ENCODE measurements at regions not wholly inside any gene's neighbourhood (a gene's known extent, or its start where the extent isn't known, plus 50 kb on each side); places are given as distances from the start of the nearest gene placed in this dataset.
"Not testable (repeated sequence)": the region's sequence is repeated elsewhere in the genome, so short reads cannot be mapped to it uniquely, and the experiment has no call there.

DNA sequence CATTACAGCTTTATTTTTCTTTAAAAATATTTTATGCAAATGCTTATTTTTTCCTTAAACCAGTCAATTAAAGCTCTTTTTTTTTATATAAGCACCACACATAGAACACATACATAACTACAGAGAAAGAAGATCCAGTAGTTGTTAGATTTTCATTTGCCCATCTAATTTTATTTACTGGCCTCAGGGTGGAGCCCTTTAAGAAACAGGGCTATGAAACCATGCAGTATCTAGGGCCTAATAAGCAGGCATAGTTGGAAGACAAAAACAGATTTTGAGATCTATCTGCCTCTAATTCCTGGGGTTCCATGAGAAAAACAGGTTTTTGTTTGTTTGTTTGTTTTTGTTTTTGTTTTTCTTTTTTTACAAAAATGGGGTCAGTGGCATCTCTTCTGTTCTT, 120.6 kb downstream of the BCHE start:
- no peak for DNase-seq

DNA sequence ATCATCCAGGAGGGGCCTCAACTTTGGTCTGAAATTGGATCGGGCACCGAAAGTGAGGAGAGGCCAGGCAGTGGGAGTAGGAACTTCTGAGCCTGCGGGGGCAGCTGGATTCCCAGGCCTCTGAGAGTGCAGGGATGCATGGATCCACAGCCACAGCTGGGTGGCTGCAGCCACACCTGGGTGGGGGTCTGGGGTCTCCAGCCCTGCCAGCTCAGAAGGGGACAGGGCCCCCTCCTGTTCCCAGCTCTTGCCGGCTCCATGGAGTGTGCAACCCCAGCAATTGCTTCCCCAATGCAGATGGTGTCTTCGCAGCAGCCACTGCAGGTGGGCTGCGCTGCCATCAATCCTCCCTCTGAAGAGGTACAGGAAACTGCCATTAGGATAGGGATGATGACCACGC, 123.7 kb downstream of the BCHE start:
- no peak for DNase-seq

DNA sequence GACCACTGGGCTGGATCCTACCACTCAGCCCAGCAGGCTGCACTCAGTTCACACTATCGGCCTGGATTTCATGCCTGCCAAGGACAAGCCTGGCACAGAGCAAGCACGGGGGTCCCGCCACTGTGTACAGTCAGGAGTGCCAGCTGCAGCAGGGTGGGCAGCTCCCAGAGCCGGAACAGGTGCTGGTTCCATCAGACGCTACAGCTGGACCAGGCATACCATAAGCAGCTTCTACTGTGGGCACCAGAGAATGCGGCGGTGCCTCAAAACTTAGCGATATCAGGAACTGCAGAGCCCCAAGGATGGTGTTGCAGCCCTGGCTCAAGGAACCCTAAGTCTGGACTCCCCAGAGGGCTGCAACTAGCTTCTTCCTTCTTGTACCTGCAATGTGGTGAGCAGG, 124.8 kb downstream of the BCHE start:
- DNase-seq = no peak

DNA sequence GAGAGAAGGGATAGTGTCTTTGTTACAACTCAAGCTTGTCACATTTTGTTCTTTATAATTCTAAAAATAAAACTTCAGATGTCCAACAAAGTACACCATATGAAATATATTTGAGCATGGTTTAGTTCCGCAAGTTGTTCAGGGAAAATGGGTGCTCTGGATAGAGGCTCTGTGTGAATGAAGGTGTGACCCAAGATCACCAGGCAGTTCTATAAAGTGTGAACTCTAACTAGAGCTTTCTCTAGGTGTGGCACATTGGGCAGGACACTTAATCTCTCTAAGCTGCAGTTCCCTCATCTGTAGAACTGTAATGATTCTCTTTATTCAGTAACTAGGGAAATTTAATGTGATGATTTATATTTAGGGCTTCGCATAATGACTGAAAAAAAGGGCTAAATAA, 139.3 kb downstream of the BCHE start:
- no peak for DNase-seq

DNA sequence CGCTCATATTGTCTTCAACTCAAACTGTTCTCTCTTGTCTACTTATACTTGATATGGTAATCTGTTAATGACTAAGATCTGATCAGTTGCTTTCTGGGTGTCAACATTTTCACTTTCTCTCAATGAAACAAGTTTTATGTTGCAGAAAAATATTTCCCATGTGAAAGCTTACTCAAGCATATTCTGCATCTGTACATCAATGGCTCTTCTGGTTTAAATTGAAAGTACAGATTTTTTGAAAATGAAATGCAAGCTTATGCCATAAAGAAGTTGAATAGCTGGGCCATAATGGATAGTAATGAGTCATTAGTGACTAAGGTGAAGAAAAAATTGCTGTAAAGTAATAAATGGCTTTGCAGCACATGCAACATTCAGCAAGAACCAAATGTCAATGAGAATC, 140.7 kb downstream of the BCHE start:
- DNase-seq = no peak

DNA sequence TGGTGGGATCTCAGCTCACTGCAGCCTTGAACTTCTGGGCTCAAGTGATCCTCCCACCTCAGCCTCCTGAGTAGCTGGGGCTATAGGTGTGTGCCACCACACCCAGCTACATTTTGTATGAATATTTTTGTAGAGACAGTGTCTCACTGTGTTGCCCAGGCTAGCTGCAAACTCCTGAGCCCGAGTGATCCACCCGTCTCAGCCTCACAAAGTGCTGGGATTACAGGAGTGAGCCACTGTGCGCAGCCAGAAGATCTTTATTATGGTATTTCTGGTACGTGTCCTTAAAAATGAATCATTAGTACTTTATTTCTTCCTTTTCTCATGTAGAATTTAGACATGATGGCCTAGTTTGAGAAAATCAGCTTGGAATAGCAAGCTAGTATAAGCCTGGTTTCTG, 153.3 kb downstream of the BCHE start:
- no peak for DNase-seq

DNA sequence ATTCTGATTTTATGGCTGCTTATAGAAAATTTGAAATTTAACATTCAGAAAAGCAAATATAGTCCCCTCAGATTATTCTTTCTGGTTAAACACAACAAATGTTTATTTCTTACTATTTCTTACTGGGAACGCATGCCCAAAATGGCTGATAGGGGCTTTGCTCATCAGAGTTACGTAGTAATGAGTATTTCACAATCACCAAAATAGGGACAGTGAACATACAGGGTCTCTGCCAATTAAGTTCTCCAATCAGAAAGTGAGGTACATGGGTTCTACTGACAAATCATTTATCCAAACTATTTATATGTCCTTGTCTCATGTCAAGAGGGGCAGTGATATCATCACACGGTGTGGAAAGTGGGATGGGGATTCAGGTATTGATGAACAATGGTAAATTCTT, 154.5 kb downstream of the BCHE start:
- DNase-seq = no peak

DNA sequence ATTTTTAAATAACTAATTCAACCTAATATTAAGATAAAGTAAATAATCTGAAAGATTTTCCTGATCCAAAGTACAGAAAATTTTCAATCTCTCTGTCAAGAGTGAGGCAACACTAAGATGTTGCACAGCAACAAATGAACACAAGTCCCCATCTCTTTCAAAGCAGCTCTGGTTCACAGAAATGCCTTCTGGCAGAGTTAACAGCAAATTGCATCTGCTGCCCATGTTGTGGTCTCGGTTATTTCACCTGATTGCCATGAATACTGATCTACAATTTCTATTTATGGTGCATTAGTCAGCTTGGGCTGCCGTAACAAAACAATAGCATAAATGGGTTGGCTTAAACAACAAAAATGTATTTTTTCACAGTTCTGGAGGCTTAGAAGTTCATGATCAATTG, 167.3 kb downstream of the BCHE start:
- no peak for DNase-seq

DNA sequence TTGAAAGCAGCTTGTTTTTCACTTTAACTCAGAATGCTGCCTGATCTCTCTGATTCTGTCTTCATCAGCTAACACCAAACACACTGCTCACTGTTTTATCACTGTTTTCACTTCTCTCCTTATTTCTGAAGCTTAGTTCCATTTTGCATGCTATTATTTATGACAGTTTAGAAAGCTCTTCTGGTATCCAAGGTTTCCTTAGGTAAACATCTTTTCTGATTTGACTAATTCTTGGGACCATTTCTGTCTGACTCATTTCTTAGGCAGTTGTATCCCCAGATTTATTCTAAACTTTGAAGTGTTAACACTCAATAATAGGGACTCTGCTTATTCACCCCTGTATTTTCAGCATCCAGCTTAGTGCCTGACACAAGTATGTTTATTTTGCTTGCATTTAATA, 167.7 kb downstream of the BCHE start:
- DNase-seq = no peak

DNA sequence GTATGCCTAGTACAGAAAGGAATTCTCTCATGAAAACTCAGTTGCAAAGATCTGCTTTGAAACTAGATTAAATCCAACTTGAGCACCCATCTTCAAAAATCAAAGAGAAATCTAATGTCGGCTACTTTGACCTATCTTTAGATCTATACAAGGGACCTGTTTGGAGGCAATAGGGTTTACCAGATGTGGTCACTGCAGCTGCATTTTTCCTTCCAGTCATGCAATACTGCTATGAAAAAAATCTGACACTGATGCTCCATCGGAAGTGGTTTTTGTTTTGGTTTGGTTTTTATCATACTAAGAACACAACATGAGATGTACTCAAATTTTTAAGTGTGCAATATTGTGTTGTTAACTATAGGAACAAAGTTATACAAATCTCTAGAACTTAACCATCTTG, 169.5 kb downstream of the BCHE start:
- no peak for DNase-seq

DNA sequence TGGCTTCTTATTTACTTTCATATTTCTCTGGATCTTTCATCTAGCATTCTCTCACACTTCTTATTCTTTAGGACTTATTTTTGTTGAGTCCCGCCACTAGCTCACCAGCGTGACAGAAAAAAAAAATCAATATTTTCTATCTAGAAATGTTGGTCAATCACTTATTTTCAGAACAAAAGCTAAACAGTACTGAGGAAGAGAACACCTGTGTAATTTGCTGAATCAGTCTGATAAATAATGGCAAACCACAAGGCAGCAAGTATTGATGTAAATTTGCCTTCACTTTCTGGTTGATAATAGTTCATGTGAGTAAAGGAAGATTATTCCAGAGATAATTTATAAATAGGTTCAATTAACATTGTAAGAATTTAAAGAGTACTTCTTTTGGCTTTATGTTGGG, 179.2 kb downstream of the BCHE start:
- DNase-seq = no peak

DNA sequence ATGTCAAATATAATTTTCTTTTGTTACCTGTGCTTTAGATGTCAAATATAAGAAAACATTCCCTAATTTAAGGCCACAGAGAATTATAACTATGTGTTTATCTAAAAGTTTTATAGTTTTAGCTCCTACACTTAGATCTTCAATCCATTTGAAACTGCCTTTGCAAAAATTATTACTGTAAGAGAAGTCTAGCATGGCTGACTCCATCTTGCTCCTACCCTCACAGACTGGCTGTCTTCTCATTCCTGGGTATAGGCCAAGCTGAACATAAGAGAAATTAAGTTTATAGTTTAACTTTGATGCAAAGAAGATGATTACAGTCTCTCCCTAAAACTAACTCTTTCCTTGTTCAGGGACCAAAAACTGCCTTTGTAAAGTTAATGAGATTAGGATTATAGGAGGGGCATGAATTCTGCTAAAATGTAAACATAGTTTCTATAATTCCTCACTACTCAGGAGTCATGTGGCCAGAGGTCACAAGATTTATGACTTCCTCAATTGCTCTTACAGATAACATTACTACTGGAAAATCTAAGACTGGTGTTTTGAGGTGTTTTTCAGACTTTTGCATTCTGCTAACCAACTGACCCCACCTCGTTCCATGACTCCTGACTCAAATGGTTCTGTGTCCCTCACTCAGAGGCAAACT, 184.0 kb downstream of the BCHE start:
- no peak for DNase-seq

DNA sequence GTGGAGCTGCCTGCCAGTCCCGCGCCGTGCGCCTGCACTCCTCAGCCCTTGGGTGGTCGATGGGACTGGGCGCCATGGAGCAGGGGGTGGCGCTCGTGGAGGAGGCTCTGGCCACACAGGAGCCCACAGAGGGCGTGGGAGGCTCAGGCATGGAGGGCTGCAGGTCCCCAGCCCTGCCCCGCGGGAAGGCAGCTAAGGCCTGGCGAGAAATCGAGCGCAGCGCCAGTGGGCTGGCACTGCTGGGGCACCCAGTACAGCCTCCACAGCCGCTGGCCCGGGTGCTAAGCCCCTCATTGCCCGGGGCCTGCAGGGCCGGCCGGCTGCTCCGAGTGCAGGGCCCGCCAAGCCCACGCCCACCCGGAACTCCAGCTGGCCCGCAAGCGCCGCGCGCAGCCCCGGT, 187.9 kb downstream of the BCHE start:
- DNase-seq = not testable (repeated sequence)

DNA sequence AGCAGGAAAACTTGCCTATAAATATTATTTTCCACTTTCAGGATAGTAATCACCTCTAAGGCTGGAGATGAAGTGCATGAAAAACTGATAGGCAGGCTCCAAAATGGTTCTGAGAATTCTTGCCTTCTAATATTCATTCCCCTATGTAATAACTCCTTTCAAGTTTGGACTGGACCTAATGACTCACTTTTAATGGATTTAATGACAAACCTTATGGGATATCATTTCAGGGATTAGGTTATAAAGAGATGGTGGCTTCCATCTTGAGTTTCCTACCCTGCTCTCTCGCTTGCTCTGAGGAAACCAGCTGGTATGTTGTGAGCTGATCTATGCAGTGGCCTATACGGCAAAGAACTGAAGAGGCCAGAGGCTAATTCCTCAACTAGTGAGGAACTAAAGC, 192.0 kb downstream of the BCHE start:
- no peak for DNase-seq

DNA sequence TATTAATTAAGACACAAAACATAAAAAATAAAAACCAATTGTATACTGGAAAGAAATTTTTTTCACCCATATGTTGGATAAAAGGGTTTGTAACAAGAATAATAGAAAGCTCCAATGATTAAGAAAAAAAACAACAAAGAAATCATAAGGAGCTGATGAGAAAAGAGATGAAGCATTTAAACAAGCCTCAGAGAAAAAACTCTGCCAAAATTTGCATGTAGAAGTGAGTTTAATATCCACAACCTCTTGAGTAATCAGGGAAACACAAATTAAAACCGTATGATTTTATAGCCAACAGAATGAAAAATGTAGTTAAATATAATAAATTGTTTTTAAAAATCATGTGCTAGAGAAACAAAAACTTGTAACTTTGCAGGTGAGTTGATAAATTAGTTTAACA, 192.9 kb downstream of the BCHE start:
- no peak for DNase-seq

DNA sequence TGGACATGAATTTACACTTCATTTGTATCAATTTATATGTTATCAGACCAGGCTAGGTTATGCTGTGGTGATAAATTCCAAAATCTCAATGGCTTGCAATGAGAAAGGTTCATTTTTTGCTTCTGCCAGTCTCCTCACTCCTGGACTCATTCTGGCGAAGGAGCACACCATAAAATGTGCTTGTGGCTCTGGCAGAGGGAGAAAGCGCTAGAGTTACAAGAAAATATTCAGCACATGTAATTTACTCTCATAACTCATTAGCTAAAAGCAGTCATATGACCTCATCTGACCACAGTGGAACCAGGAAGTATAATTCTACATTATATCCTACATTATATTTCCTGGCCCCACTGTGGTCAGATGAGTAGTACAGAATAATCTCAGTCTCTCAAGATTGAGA, 193.8 kb downstream of the BCHE start:
- DNase-seq = peak; percentile 22

DNA sequence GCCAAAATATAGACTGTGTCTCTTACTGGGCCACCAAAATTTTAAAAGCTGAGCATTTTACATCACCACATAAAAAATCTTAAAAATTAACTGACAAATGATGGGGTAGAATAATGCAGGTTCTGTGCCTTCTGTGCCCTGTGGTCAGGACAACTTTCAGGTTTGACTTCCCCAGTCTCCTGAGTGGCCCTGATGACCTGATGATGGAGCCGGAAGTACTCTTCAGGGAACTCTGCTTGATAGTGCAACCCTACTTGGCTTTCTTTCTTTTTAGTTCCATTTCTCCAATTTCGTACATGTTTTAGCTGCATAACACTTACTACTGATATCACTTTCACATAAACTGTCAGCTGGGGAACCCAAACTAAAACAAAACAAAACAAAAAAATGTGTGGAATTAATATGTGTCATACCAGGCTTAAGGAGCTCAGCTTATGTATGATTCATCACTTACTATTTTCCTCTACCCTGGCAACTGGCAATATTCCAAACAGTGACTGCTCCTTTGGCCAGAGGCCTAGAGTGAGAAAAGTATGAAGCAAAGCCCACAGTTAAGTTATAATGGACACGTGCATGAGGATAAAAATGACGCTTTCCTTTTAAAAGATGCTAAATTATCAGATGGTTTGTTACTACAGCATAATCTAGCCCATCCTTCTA, 194.3 kb downstream of the BCHE start:
- DNase-seq = peak; percentile 83

DNA sequence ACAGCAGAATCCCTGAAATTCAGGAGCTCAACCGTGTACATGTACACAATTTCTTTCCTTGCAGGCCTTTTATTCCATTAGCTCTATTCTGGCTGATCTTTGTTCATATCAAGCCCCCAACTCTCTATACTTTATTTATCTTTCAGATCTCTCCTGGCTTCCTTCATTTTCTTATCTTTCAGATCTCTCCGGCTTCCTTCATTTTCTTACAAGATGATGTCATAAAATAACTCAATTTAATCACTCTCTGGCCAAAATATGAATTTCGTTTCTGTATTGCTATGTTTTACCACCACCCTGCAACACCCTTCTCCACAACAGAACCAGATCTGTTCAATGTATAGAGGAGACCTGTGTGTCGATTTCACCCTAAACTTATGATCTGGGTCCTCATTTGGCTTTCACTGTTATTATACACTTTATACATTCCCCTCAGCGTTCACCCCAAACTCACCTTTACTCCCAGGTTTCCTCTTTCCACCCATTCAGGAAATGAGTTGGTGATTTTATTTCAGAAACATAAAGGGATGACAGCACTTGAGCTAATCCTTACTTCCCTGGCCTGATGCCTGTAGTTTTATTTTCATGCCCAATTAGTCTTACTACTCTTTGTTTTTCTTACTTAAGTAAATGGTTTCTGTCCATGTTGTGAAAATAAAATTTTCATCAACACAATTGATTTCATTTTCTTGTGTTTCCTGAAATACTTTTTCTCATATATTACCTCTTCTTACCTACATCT, 195.5 kb downstream of the BCHE start:
- DNase-seq = no peak

DNA sequence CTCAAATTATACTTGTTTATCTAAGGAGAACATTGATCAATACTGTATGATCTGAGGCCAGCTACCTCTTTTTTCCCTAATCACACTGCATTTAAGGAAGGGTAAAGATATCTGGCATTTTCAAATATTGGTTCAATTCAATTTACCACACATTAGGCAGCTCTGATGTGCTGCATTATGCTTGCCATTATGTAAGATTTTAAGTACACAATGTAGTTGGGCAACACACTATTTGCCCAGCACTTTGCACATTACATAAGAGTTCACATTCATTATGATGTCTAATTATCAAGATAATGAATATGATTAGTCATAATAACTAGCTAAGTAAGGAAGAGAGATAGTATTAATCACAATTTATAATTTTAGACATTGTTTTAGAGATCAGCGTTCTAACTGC, 196.3 kb downstream of the BCHE start:
- no peak for DNase-seq

DNA sequence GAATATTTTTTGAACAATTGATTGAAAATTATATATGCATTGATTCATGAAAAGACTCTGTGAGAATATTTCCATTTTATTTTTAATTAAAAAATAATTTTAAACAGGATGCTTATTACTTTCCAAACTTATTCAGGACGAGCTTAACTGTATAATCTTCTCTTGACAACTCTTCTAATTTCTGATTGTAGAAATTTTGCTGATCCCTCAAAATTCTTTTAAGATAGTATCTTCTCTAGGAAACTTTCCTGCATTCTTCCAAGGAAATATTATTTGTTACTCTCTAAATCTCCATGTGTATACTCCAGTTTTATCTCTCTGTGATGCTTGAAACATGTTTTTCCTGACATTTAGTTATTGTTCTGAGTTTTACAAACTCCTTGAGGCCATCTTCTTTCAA, 197.2 kb downstream of the BCHE start:
- no peak for DNase-seq

DNA sequence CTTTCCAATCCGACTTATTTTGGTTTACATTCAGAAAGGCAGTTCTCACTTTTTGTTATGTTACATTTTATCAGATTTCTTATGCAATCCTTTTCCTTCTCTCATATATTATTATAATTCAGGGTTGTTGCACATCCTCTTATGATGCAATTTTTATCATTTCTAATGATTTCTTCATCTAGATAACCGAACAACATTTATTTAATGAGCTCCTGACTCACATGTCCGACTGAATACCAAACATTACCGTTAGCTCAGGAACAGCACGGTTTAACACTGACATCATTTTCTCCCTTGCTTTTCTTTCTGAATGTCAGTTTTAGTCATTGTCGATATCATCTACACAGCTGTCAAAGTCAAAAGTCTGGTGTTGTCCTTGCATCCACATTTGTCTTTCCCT, 199.2 kb downstream of the BCHE start:
- DNase-seq = no peak

DNA sequence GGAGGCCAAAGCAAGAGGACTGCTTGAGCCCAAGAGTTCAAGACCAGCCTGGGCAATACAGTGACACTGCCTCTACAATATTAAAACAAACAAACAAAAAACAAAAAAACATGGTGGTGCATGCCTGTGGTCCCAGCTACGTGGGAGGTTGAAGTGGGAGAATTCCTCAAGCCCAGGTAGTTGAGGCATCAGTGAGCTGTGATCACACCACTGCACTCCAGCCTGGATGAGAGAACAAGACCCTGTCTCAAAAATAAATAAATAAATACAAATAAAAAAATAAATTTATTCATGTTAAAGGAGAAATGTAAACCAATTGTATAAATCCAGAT, 200.6 kb downstream of the BCHE start:
- DNase-seq = no peak

DNA sequence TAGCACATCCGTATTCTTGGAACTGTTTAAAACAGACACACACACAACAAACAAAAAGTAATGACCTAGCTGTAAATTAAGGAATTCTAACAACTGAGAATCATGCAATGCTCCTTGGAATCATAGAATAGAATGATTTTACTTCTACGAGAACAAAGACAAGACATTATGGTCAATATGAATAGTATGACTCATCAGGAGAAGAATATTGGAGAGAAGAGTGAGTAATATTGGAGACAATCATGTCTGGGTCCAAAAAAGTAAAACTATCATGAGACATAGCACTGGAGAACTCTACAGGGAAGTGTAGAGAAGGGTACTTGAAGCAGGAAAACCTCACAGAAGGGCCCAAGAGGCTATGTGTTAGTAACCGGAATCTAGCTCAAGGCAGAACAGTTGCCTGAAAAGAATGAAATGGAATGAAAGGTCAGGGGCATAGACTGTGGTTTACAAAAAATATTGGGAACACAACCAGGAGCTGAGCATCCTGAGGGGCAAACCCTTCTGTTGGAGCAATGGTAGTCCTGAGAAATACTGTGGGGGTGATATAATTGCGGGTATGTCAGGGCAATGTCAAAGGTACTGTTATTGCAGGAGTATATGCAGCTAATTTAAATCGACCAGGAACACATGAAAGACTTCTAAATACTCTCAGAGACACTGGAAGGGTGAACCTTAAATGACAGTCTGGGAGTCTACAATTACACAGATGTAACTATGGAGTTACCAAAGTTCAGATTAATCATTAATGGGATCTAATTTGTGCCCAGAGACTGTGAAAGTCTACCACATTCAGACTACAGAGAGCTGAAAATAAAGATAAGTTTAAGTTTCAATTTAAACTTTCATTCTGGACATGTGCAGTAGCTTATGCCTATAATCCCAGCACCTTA, 201.2 kb downstream of the BCHE start:
- DNase-seq = no peak

DNA sequence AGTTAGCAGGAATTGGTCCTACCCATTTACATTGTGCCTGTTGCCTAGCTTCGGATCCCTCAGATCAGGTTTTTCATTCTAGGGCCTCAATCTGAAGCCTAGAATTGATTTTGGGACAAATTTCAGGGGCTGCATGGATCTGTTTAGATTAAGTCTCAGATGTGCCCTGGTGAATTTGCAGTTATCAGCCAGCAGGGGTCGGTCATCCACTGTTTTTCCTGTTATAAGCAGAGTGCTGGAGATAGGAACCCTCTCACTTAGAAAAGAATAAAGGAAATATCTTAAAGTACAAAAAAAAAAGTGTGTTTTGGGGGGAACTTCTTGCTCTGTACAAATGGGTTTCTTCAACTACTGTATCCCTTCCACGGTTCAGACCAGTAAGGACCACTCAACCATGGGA, 212.5 kb downstream of the BCHE start:
- DNase-seq = no peak

Measured in femur (tissue), 1 donor.